GM19035 (cell line): ENCODE measurements at regions not wholly inside any gene's neighbourhood (a gene's known extent, or its start where the extent isn't known, plus 50 kb on each side); places are given as distances from the start of the nearest gene placed in this dataset.
A peak's percentile ranks its signal among the peaks of the same experiment; 100 is the strongest.

Experiments
- ATAC-seq: cut with Tn5 transposase; IDR thresholded peaks from one replicate; pipeline ENCODE4 v1.9.1; 2021; ENCODE audit not compliant: unreplicated experiment

GRCh38 chr4:100084892-100085291 is 105.4 kb downstream of the DDIT4L start:
- ATAC-seq: no peak

- ATAC-seq: no peak
Measured at GRCh38 chr4:100083289-100083688, 107.0 kb downstream of the DDIT4L start.

- ATAC-seq: no peak
Measured at GRCh38 chr4:100082852-100083251, 107.4 kb downstream of the DDIT4L start.

GRCh38 chr4:100081491-100081890 is 108.8 kb downstream of the DDIT4L start:
- ATAC-seq: no peak

- no peak for ATAC-seq
Measured at GRCh38 chr4:100079264-100079663, 111.0 kb downstream of the DDIT4L start.

GRCh38 chr4:100076753-100077152 is 113.5 kb downstream of the DDIT4L start:
- no peak for ATAC-seq

GRCh38 chr4:100075486-100076270 is 114.6 kb downstream of the DDIT4L start:
- ATAC-seq: no peak

- ATAC-seq: no peak
Measured at GRCh38 chr4:100075056-100075455, 115.2 kb downstream of the DDIT4L start.

GRCh38 chr4:100071506-100071905 is 118.8 kb downstream of the DDIT4L start:
- no peak for ATAC-seq

- no peak for ATAC-seq
Measured at GRCh38 chr4:100070868-100071267, 119.4 kb downstream of the DDIT4L start.

GRCh38 chr4:100069207-100069606 is 119.1 kb upstream of the H2AZ1 start:
- ATAC-seq: no peak

- no peak for ATAC-seq
Measured at GRCh38 chr4:100067255-100067654, 117.2 kb upstream of the H2AZ1 start.

GRCh38 chr4:100063355-100063754 is 113.3 kb upstream of the H2AZ1 start:
- ATAC-seq: no peak

- ATAC-seq: no peak
Measured at GRCh38 chr4:100062921-100063320, 112.8 kb upstream of the H2AZ1 start.

GRCh38 chr4:100061835-100062234 is 111.8 kb upstream of the H2AZ1 start:
- no peak for ATAC-seq

GRCh38 chr4:100060765-100061416 is 110.8 kb upstream of the H2AZ1 start:
- ATAC-seq: peak; percentile 76

GRCh38 chr4:100059467-100059866 is 109.4 kb upstream of the H2AZ1 start:
- ATAC-seq: no peak

- no peak for ATAC-seq
Measured at GRCh38 chr4:100056701-100057100, 106.6 kb upstream of the H2AZ1 start.

- ATAC-seq: no peak
Measured at GRCh38 chr4:100054071-100054470, 104.0 kb upstream of the H2AZ1 start.

- ATAC-seq: no peak
Measured at GRCh38 chr4:100049872-100050271, 99.8 kb upstream of the H2AZ1 start.

- no peak for ATAC-seq
Measured at GRCh38 chr4:100042711-100043110, 92.6 kb upstream of the H2AZ1 start.

- ATAC-seq: no peak
Measured at GRCh38 chr4:100042235-100042634, 92.2 kb upstream of the H2AZ1 start.

GRCh38 chr4:100041646-100042045 is 91.6 kb upstream of the H2AZ1 start:
- no peak for ATAC-seq
